Mucosa of descending colon (tissue), 3 donors: ENCODE measurements at regions not wholly inside any gene's neighbourhood (a gene's known extent, or its start where the extent isn't known, plus 50 kb on each side); places are given as distances from the start of the nearest gene placed in this dataset.
A peak's percentile ranks its signal among the peaks of the same experiment; 100 is the strongest.

Source experiments
- ATAC-seq: fragments of 200-7000 bp; cut with Tn5 transposase; one replicate; pipeline ENCODE4 v1.9.1; 2020; ENCODE audit warnings: mild to moderate bottlenecking, moderate library complexity
- DNase-seq, 3 donors: peaks; one replicate each; pipeline ENCODE4 v3.0.0-alpha.2; 2020
- H3K36me3 ChIP-seq: fragments of 200-600 bp; one replicate; pipeline ENCODE4 v1.8.0; 2021; ENCODE audit warnings: low read depth, mild to moderate bottlenecking
- H3K4me1 ChIP-seq: fragments of 200-600 bp; one replicate; pipeline ENCODE4 v1.8.0; 2021; ENCODE audit warnings: low read depth, mild to moderate bottlenecking
- H3K4me3 ChIP-seq: fragments of 200-600 bp; one replicate; pipeline ENCODE4 v1.8.0; 2021; ENCODE audit warnings: mild to moderate bottlenecking
- H3K9me3 ChIP-seq: fragments of 200-600 bp; one replicate; pipeline ENCODE4 v1.8.0; 2021; ENCODE audit warnings: mild to moderate bottlenecking
- CTCF ChIP-seq: fragments of 200-600 bp; IDR thresholded peaks from one replicate; pipeline ENCODE4 v1.8.0; 2022; ENCODE audit warnings: antibody characterized with exemption, mild to moderate bottlenecking
- intact Hi-C, 2 donors: fragments of 100-400 bp; cut with DNase I in 1 of 2; cut with micrococcal nuclease in 1 of 2; formaldehyde crosslinking; loops; one replicate each; pipeline versions ENCODE4 v1.11.0 to v1.11.1; 2022; cut with DNase I, micrococcal nuclease
- donor health status: DM: no; HTN: no; CAD: no; lungs with moderate emphysema.
- donor health status: DM: no; HTN: no; CAD: no.
- donor health status: DM: no; HTN: yes; CAD: no.

GRCh38 chr3:28891485-28891884 lies 389.4 kb upstream of the RBMS3 start:
- no peak overlapping the region for H3K4me3 ChIP-seq
- no peaks in the 10 kb centered on the region for H3K9me3 ChIP-seq
- intact Hi-C loops, result no loop called here
- H3K36me3 ChIP-seq, result no peaks in the 10 kb centered on the region
- no peak for ATAC-seq
- no peaks in the 10 kb centered on the region for H3K4me1 ChIP-seq
- no peak for TF ChIP-seq CTCF
- DNase-seq, result no peak

- Histone ChIP-seq H3K36me3 (no peaks in the 10 kb centered on the region), H3K4me3 (no peak overlapping the region), H3K9me3 (peaks cover 3% of the 10 kb centered on the region), H3K4me1 (no peaks in the 10 kb centered on the region)
- no peak for ATAC-seq
- intact Hi-C loops, result no loop called here
- TF ChIP-seq CTCF, result no peak
- DNase-seq, result no peak
Measured at GRCh38 chr3:28900301-28900700, 380.6 kb upstream of the RBMS3 start.

- Histone ChIP-seq H3K4me1 (no peaks in the 10 kb centered on the region), H3K4me3 (no peak overlapping the region), H3K9me3 (peaks cover 3% of the 10 kb centered on the region), H3K36me3 (no peaks in the 10 kb centered on the region)
- intact Hi-C loops, result no loop called here
- no peak for TF ChIP-seq CTCF
- DNase-seq (no peak), ATAC-seq (no peak)
Measured at GRCh38 chr3:28901018-28901417, 379.9 kb upstream of the RBMS3 start.

- ATAC-seq (no peak), DNase-seq (peak in 1 of 3 donors; percentile 49)
- intact Hi-C loops, result no loop called here
Measured at GRCh38 chr3:28903171-28903601, 377.7 kb upstream of the RBMS3 start.

GRCh38 chr3:28905798-28906197 lies 375.1 kb upstream of the RBMS3 start:
- no peak for DNase-seq
- Histone ChIP-seq H3K4me1 (no peaks in the 10 kb centered on the region), H3K36me3 (no peaks in the 10 kb centered on the region), H3K4me3 (no peak overlapping the region), H3K9me3 (peaks cover 3% of the 10 kb centered on the region)
- no peak for TF ChIP-seq CTCF
- no peak for ATAC-seq
- intact Hi-C loops, result no loop called here

More at GRCh38 chr3:28903171-28903601, 377.7 kb upstream of the RBMS3 start:
- H3K4me1 ChIP-seq, result no peaks in the 10 kb centered on the region
- H3K9me3 ChIP-seq, result peaks cover 3% of the 10 kb centered on the region
- no peak for TF ChIP-seq CTCF
- no peaks in the 10 kb centered on the region for H3K36me3 ChIP-seq
- no peak overlapping the region for H3K4me3 ChIP-seq
